Esophagus muscularis mucosa (tissue), 4 donors: ENCODE measurements at regions not wholly inside any gene's neighbourhood (a gene's known extent, or its start where the extent isn't known, plus 50 kb on each side); places are given as distances from the start of the nearest gene placed in this dataset.

Source experiments
- DNase-seq: peaks from one replicate; pipeline ENCODE4 v3.0.0-alpha.2; 2017; ENCODE audit errors: extremely low spot score
- H3K27ac ChIP-seq, 4 donors: fragments of 200-600 bp; sonication (generic); replicated peaks in 1 of 4; 1 replicate in 3 of 4; 2 replicates in 1 of 4; pipeline ENCODE4 v1.5.1; 2016 to 2019; ENCODE audit warnings: mild to moderate bottlenecking in 1 of 4
- H3K27me3 ChIP-seq, 4 donors: fragments of 200-600 bp; sonication (generic); one replicate each; pipeline versions ENCODE4 v1.5.1 to v1.6.0; 2016 to 2019
- H3K36me3 ChIP-seq, 4 donors: fragments of 200-600 bp; sonication (generic); one replicate each; pipeline ENCODE4 v1.5.1; 2016 to 2019
- H3K4me1 ChIP-seq, 4 donors: fragments of 200-600 bp; sonication (generic); one replicate each; pipeline ENCODE4 v1.5.1; 2016 to 2019
- H3K4me3 ChIP-seq, 4 donors: fragments of 200-600 bp; sonication (generic); 1 replicate in 2 of 4; 2 replicates in 2 of 4; pipeline ENCODE4 v1.5.1; 2016 to 2019; ENCODE audit warnings: mild to moderate bottlenecking in 4 of 4, moderate library complexity in 1 of 4
- H3K9me3 ChIP-seq, 4 donors: fragments of 200-600 bp; sonication (generic); 1 replicate in 3 of 4; 2 replicates in 1 of 4; pipeline ENCODE4 v1.5.1; 2016 to 2019
- CTCF ChIP-seq, 3 experiments: fragments of 200-600 bp in 2 of 3; fragments of 450-650 bp in 1 of 3; sonication (generic) in 2 of 3; IDR thresholded peaks; one replicate each; pipeline ENCODE4 v1.5.1; 2017 to 2019; ENCODE audit warnings: antibody characterized with exemption in 3 of 3, mild to moderate bottlenecking in 2 of 3, moderate library complexity in 1 of 3
- EP300 ChIP-seq: sonication (generic); formaldehyde crosslinking; IDR thresholded peaks from one replicate; pipeline ENCODE4 v1.6.1; 2017; ENCODE audit warnings: antibody characterized with exemption
- POLR2A ChIP-seq: fragments of 450-650 bp; IDR thresholded peaks from one replicate; pipeline ENCODE4 v1.6.1; 2017; ENCODE audit warnings: antibody characterized with exemption, moderate library complexity, mild to moderate bottlenecking, low read depth
- POLR2AphosphoS5 ChIP-seq, 2 donors: sonication (generic); formaldehyde crosslinking; IDR thresholded peaks; one replicate each; pipeline ENCODE4 v1.6.1; 2017; ENCODE audit warnings: antibody characterized with exemption in 2 of 2
- WGBS: methylation state at CpG from one replicate; pipeline ENCODE4 v1.1.5; 2018; 5-methylcytosine and 5-hydroxymethylcytosine counted together
- intact Hi-C: fragments of 100-400 bp; cut with DNase I; formaldehyde crosslinking; loops from one replicate; pipeline ENCODE4 v1.15.1; 2023

GRCh38 chr3:69443457-69443920, 57.6 kb upstream of the FRMD4B start:
- no peak for TF ChIP-seq EP300

GRCh38 chr3:69442771-69443311, 57.0 kb upstream of the FRMD4B start:
- Histone ChIP-seq H3K4me1 (peaks cover 0 to 32% (median 26%) of the 10 kb centered on the region in 4 donors), H3K27ac (no peak overlapping the region), H3K4me3 (no peak overlapping the region), H3K36me3 (no peaks in the 10 kb centered on the region), H3K9me3 (no peaks in the 10 kb centered on the region), H3K27me3 (no peaks in the 10 kb centered on the region)
- TF ChIP-seq EP300 = no peak
- TF ChIP-seq POLR2A = no peak
- TF ChIP-seq POLR2AphosphoS5 (IDR thresholded peaks at IDR 0.05) = no peak
- TF ChIP-seq CTCF (IDR thresholded peaks at IDR 0.05) = no peak
- intact Hi-C loops = loop anchor here (5.0 kb wide), 1 partner anchor 229 kb away; no protein-coding TSS in a partner anchor
- 90% methylated on average over 2 of the region's 2 CpGs for WGBS
- DNase-seq = no peak

More at GRCh38 chr3:69443457-69443920, 57.6 kb upstream of the FRMD4B start:
- H3K36me3 ChIP-seq = no peaks in the 10 kb centered on the region
- no peak for DNase-seq
- intact Hi-C loops = loop anchor here (5.0 kb wide), 1 partner anchor 229 kb away; no protein-coding TSS in a partner anchor
- H3K9me3 ChIP-seq = no peaks in the 10 kb centered on the region
- H3K27me3 ChIP-seq = no peaks in the 10 kb centered on the region
- H3K4me1 ChIP-seq = peaks cover 0 to 32% (median 26%) of the 10 kb centered on the region in 4 donors
- no peak overlapping the region for H3K4me3 ChIP-seq
- peak overlapping the region in 1 of 4 donors; percentile 18 for H3K27ac ChIP-seq

GRCh38 chr3:69441732-69442131, 55.8 kb upstream of the FRMD4B start:
- Histone ChIP-seq H3K4me3 (no peak overlapping the region), H3K36me3 (no peaks in the 10 kb centered on the region), H3K9me3 (no peaks in the 10 kb centered on the region), H3K27me3 (no peaks in the 10 kb centered on the region), H3K27ac (no peak overlapping the region), H3K4me1 (peaks cover 0 to 32% (median 26%) of the 10 kb centered on the region in 4 donors)
- intact Hi-C loops = loop anchor here (5.0 kb wide), 1 partner anchor 231 kb away; no protein-coding TSS in a partner anchor
- 80% methylated on average over 2 of the region's 2 CpGs for WGBS
- TF ChIP-seq CTCF (IDR thresholded peaks at IDR 0.05) = no peak
- TF ChIP-seq EP300 = no peak
- TF ChIP-seq POLR2A = no peak
- no peak for TF ChIP-seq POLR2AphosphoS5 (IDR thresholded peaks at IDR 0.05)
- no peak for DNase-seq

GRCh38 chr3:69441040-69441439, 55.2 kb upstream of the FRMD4B start:
- Histone ChIP-seq H3K27me3 (no peaks in the 10 kb centered on the region), H3K9me3 (no peaks in the 10 kb centered on the region), H3K36me3 (no peaks in the 10 kb centered on the region), H3K4me1 (peaks cover 0 to 32% (median 26%) of the 10 kb centered on the region in 4 donors), H3K4me3 (no peak overlapping the region), H3K27ac (no peak overlapping the region)
- no peak for TF ChIP-seq EP300
- no peak for TF ChIP-seq POLR2AphosphoS5 (IDR thresholded peaks at IDR 0.05)
- no peak for TF ChIP-seq CTCF (IDR thresholded peaks at IDR 0.05)
- DNase-seq = no peak
- intact Hi-C loops = loop anchor here (5.0 kb wide), 1 partner anchor 231 kb away; no protein-coding TSS in a partner anchor
- 94% methylated on average over 1 of the region's 1 CpG for whole genome bisulfite sequencing

- no peaks in the 10 kb centered on the region for H3K9me3 ChIP-seq
- no peak for DNase-seq
- H3K27ac ChIP-seq = no peak overlapping the region
- intact Hi-C loops = loop anchor here (5.0 kb wide), 1 partner anchor 233 kb away; no protein-coding TSS in a partner anchor
- no peaks in the 10 kb centered on the region for H3K36me3 ChIP-seq
- TF ChIP-seq POLR2AphosphoS5 (IDR thresholded peaks at IDR 0.05) (no peak), CTCF (IDR thresholded peaks at IDR 0.05) (peak; percentile 45 to 66 (median 56))
- H3K27me3 ChIP-seq = no peaks in the 10 kb centered on the region
- no peak overlapping the region for H3K4me3 ChIP-seq
- peaks cover 0 to 27% (median 17%) of the 10 kb centered on the region in 4 donors for H3K4me1 ChIP-seq
- 15% methylated on average over 1 of the region's 1 CpG for WGBS
These were observed 53.9 kb upstream of the FRMD4B start for GRCh38 chr3:69439643-69440270.
